Left renal pelvis (tissue), 4 donors: ENCODE measurements at regions not wholly inside any gene's neighbourhood (a gene's known extent, or its start where the extent isn't known, plus 50 kb on each side); places are given as distances from the start of the nearest gene placed in this dataset.
"Not testable (repeated sequence)": the region's sequence is repeated elsewhere in the genome, so short reads cannot be mapped to it uniquely, and the experiment has no call there.

Source experiments
- DNase-seq, 4 donors: peaks; one replicate each; pipeline ENCODE4 v3.0.0-alpha.2; 2013; ENCODE audit warnings: low read depth in 4 of 4, low spot score in 3 of 4

DNA sequence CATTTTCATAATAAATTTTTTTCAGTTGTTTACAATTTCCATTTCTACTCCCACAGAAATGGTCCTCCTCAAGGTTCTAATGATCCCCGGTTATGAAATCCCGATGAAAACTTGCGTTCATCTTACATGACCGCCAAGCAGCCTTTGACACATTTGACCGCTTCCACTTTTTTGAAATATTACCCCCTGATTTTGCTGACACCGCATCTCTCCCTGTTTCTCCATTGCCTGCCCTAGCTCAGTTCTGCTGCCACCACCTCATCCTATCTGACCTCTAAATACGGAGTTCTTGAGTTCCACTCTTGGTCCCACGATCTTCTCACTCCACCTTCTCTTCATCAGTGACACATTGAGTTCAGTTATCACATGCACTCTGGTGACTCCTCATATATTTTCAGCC lies 74.1 kb downstream of the SLC35B3 start:
- DNase-seq: no peak

- no peak for DNase-seq
Measured at GRCh38 chr6:8352966-8353340, 82.4 kb downstream of the SLC35B3 start.

GRCh38 chr6:8352335-8352965 lies 82.9 kb downstream of the SLC35B3 start:
- DNase-seq: no peak

DNA sequence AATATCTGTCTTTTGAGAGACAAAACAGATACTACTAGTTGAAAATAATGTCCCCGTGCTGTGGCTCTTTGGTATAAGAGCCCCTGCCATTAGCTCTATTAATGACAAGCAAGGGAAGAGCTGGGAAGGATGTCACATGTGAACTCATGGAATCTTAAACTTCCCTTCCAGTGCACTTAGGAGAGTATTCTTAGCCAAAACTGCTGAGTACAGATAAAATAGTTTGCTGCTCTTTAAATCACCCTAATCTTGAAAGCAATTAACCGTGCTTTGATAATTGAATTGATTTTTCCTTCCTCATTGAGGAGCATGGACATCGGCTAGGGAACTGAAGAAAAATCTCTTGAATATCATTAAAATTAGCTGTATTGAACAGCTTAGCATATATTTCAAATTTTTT lies 91.7 kb downstream of the SLC35B3 start:
- no peak for DNase-seq

DNA sequence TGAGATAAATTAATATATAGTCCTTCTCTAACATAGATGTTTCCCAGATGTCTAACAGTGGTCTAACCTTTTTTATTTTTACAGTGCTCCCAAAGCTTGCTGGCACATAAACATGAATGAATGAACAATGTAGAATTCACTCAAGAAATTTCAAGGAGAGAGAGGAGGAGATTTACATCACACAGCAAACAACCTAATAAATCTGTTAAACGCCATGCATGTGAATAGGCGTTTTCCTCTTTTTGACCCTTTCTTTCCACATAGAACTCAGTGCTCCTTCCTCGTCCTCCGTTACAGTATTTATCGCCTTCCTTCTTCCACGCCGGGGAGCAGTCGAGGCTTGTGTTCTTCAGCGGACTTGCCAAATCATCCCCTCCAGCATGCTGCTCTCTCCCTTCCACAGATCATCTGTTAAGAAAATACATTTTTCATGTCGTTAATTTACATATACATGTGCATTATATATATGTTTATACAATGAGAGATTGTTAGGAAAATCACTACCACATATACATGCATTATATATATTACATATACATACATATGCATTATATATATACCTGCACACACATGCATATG lies 93.0 kb downstream of the SLC35B3 start:
- DNase-seq: no peak

DNA sequence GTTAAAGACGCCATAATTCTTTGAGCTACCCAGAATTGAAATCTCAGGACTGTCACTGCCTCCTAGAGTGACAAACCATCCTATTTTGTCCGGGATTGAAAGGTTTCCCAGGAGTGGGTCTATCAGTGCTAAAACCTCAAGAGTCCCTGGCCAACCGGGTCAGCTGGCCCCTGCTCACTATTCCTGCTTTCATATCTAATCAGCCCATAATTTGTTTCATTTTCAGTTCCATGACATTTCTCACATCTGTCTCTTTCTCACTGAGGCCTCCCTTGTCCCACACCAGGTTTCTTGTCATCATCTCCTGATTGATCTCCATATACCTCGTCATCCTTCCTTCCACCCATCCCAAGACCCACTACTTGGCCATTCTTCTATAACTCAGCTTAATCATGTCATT lies 98.2 kb downstream of the SLC35B3 start:
- no peak for DNase-seq

GRCh38 chr6:8336406-8337057 lies 98.8 kb downstream of the SLC35B3 start:
- DNase-seq: no peak

GRCh38 chr6:8335896-8336295 lies 99.4 kb downstream of the SLC35B3 start:
- no peak for DNase-seq

DNA sequence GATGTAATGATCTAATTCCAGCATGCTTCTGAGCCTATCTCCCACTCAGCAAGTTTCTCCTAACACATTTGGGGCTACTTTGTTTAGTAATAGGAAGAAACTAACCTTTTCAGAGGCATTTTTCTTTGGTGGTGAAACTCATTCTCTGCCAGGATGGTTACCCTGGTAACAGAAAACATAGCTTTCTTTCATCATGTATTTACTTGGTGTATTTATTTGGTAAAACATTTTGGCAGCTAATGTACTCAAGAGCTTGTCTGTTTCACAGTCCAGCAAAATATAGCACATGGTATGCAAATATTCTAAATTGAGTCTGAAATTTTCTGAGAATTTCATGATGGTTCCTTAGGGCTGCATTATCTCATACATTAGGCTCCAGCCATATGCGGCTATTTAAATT lies 100.0 kb downstream of the SLC35B3 start:
- no peak for DNase-seq

GRCh38 chr6:8334113-8334512 lies 101.2 kb downstream of the SLC35B3 start:
- no peak for DNase-seq

- DNase-seq: no peak
Measured at GRCh38 chr6:8329562-8329961, 105.8 kb downstream of the SLC35B3 start.

- no peak for DNase-seq
Measured at GRCh38 chr6:8325743-8326142, 109.6 kb downstream of the SLC35B3 start.

GRCh38 chr6:8322659-8323058 lies 112.7 kb downstream of the SLC35B3 start:
- no peak for DNase-seq

GRCh38 chr6:8321671-8322404 lies 113.5 kb downstream of the SLC35B3 start:
- no peak for DNase-seq

DNA sequence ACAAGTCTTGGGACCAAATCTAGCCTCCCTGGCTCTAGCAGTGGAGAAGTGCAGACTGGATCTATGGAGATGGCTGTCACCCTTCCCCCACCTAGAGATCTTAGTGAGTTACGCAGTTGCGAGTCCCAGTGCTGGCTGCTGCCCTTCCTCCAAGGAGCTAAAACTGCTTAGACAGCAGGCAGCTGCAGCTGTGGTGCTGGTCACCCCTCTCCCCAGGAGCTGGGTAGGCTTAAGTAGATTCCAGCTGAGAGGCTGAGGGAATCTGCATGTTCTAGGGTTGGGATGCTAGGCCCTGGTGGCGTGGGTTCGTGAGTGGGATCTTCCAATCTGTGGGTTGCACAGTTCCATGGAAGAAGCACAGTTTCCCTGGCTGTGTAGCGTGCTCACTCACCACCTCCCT lies 120.2 kb downstream of the SLC35B3 start:
- no peak for DNase-seq

GRCh38 chr6:8301502-8301901 lies 133.8 kb downstream of the SLC35B3 start:
- DNase-seq: no peak

DNA sequence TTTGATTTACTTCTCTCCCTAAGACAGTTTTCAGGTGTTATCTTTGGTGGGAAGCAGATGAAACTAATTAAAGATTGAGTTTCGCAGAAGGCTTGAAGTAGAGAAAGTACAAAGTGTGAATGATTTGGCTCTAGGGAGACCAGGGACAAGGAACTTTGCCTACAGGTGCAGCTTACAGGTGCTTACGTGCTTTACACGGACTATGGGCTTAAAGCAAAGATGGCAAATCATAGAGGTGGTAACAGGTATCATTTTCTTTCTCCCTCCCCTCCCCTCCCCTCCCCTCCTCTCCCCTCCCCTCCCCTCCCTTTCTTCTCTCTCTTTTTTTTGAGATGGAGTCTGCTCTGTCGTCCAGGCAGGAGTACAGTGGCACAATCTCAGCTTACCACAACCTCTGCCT lies 136.3 kb downstream of the SLC35B3 start:
- DNase-seq: no peak

- not testable (repeated sequence) for DNase-seq
Measured at GRCh38 chr6:8282946-8283345, 152.4 kb downstream of the SLC35B3 start.

DNA sequence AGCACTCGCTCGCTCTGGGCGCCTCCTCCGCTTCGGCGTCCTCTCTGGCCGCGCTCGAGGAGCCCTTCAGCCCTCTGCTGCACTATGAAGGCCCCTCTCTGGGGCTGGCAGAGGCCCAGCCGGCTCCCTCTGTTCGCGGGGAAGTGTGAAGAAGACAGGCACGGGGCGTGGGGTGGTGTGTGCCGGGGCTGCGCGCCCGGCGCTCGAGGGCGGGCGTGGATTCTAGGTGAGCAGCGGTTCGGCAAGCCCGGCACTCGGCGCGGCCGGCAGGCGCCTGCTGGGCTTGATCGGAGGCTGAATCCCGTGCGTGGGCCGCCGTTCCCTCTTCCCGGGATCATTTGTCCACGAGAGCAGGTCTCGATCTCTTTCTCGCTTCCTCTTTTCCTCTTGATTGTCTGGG lies 153.0 kb downstream of the SLC35B3 start:
- no peak for DNase-seq

GRCh38 chr6:8279041-8279805 lies 156.1 kb downstream of the SLC35B3 start:
- DNase-seq: no peak

DNA sequence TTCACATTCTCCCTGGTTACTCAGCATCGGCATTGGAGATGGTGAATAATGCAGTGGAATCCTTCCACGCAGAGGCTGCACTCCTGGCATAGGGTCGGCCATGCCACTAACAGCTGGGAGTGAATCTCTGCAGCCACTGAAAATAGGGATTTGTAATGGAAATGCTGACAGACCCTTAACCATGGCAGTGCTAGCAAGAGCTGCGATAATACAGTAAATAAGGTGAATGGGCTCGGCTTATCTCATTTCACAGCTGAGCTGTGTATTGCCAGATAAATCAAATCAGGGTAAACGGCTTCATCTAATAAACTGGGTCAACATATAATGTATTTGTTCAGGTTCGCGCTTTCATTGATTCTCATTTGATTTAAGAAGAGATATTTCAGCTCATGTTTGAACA lies 156.8 kb downstream of the SLC35B3 start:
- no peak for DNase-seq
